GM19328 (cell line): ENCODE measurements at regions not wholly inside any gene's neighbourhood (a gene's known extent, or its start where the extent isn't known, plus 50 kb on each side); places are given as distances from the start of the nearest gene placed in this dataset.

Source experiments
- ATAC-seq: cut with Tn5 transposase; IDR thresholded peaks from one replicate; pipeline ENCODE4 v1.9.1; 2021; ENCODE audit warnings: mild to moderate bottlenecking, moderate library complexity; ENCODE audit not compliant: unreplicated experiment

- ATAC-seq = no peak
Measured at GRCh38 chr16:86353148-86353547, 157.2 kb upstream of the FOXF1 start.

DNA sequence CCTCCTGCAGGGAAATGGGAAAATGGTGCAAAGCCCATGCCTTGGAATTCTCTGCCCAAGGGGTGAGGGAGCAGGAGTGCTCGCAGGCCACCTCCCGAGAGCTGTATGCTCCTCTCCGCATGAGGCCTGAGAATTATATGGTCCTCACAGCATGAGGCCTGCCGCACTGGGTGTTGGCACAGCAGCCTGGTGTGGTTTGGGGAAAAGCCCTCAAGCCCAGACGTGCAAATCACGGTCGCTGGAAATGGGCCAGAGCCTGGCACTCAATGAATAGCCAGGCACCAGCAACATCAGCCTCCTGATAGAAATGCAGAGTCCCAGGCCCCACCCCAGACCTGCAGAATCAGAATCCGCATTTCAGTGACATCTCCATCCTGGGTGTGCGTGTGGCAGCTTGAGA lies 156.4 kb upstream of the FOXF1 start:
- ATAC-seq = no peak

- ATAC-seq = no peak
Measured at GRCh38 chr16:86354641-86355513, 155.4 kb upstream of the FOXF1 start.

- ATAC-seq = no peak
Measured at GRCh38 chr16:86355531-86355930, 154.8 kb upstream of the FOXF1 start.

DNA sequence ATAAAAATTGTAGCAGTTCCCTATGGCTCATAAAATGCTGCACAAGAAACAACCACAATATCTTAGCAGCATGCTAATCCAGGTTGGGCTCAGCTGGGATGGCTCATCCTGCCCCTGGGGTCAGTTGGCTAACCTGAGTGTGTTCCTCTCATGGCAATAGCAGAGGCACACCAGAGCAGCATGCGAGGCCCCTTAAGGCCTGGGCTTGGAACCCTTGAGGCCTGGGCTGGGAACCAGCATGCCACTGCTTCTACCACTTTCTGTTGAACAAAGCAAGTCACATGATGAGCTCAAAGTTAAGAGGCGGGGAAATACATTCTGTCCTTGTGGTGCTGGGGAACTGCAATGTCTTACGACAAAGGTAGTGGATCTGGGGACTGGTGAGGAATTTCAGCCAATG lies 154.4 kb upstream of the FOXF1 start:
- ATAC-seq = no peak

GRCh38 chr16:86356804-86357203 lies 153.5 kb upstream of the FOXF1 start:
- ATAC-seq = no peak

DNA sequence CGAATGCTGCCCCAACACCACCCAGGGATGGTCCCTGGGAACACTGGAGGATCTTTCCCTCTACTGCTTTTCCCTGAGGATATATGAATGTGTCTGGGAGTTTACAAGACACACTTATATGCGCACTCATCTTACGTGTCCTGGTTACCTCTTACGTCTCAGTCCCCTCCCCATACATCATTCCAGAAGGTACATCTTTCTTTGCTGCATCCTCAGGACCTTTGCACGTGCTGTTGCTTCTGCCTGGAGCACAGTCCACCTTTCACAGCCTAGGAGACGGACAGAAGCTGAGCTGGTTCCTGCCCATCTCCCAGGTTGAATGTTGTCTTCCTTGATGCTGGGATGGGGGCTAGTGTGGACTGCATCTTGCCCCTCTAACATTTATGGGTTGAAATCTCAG lies 153.0 kb upstream of the FOXF1 start:
- no peak for ATAC-seq

DNA sequence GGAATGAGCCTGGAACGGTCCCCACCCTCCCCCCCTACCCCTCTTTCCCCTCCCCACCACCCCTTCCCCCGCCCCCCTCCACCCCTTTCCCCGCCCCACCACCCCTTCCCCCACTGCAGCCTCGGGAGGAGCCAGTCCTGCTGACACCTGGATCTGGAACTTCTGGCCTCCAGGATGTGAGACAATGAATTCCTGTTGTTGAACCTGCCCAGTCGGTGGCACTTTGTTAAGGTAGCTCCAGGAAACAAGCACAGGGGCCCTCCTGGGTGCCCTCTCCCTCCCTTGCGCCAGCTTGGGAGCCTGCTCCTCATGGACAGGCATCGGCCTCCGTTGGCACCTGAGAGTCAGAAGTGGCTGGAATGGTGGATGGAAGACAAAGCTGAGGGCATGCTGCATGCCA lies 152.4 kb upstream of the FOXF1 start:
- ATAC-seq = no peak

GRCh38 chr16:86359571-86359970 lies 150.8 kb upstream of the FOXF1 start:
- ATAC-seq = no peak

- ATAC-seq = no peak
Measured at GRCh38 chr16:86362155-86362849, 148.0 kb upstream of the FOXF1 start.

GRCh38 chr16:86363057-86363490 lies 147.3 kb upstream of the FOXF1 start:
- no peak for ATAC-seq

- ATAC-seq = no peak
Measured at GRCh38 chr16:86363836-86364618, 146.3 kb upstream of the FOXF1 start.

- ATAC-seq = no peak
Measured at GRCh38 chr16:86364653-86365380, 145.5 kb upstream of the FOXF1 start.

- ATAC-seq = no peak
Measured at GRCh38 chr16:86365513-86366273, 144.6 kb upstream of the FOXF1 start.

GRCh38 chr16:86366481-86366880 lies 143.8 kb upstream of the FOXF1 start:
- ATAC-seq = no peak

DNA sequence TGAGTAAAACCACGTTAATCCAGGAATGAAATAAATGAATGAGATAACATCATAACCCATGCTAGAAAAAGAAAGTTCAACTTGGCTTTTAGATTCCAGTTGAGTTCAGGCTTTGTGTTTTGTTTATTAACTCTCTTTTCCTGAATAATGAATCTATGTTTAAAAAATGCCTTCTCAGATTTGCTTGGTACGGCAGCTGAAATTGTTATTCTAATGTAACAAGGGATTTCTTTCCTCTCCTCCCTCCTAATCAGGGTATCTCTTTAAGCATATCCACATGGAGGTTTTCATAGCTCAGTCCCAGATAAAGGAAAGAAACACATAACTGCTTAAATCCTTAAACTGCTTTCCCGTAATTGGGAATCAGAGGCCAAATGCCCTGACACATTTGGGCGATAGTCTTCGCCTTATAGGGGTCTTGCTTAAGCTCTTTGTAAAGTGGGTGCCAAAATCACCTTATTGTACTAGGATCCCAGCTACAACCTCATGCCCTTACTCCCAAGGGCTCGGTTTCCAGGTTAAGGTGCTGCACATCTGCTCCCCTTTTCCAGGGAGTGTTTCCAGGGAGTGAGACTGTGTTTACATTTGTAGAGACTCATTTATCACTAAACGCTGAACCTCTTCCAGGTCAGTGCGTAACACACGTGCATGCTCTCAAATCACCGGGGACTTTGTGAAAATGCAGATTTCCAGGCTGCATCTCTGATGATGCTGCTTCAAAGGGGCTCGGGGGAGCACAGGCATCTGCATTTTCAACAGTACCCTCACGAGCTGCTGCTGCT lies 142.8 kb upstream of the FOXF1 start:
- ATAC-seq = no peak

GRCh38 chr16:86368261-86368660 lies 142.1 kb upstream of the FOXF1 start:
- no peak for ATAC-seq

DNA sequence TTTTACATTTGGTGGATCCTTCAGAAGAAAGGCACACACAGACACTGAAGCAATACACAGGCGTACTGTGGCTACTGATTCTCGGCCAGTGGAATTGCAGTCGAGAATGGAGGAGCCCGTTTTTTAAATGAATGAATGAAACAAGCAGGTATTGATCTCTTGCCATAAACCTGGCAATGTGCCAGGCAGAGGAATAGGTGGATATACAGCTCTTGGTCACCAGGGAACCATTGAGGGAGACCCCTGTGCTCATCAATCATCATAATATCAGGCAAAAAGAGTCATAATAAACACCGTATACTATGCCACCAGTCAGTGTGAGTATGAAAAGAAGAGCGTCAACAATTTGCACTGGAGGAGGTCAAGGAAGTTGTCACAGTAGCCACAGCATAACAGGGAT lies 140.3 kb upstream of the FOXF1 start:
- no peak for ATAC-seq

DNA sequence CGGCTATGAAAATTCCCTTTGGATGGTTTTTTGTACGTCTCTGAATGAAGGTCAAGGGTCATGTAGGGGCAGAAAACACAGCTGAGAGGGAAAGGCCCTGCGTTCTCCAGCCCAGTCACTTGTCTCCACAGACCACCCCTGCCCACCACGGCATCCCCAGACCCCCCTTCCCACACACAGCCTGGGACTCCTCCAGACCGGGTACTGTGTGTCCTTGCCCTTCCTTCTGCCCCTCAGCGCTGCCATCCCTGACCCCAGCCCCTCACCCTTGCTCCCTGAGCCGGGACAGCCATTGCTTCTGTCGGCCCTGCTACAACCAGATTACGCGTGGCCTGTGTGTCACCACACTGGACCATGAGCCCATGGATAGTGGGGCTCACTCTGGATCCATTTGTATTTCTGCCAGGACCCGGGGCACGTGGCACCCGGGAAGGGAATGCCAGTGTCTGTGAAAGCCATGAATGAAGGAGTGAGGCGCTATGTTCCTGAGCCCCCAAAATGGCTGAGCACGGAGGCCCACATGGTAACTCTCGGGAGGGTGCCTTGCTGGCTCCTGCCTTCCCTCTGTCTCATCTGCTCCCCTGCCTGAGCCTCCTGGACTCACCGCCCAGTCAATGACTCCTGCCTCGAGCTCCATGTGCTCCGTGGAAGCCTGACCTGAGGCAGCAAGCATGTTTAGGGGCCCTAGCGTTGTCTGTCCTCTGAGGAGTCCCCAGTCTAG lies 139.1 kb upstream of the FOXF1 start:
- ATAC-seq = no peak
